Testis (tissue), 2 donors: ENCODE measurements at regions not wholly inside any gene's neighbourhood (a gene's known extent, or its start where the extent isn't known, plus 50 kb on each side); places are given as distances from the start of the nearest gene placed in this dataset.

ENCODE experiments used
- POLR2A ChIP-seq: fragments of 450-650 bp; IDR thresholded peaks from one replicate; pipeline ENCODE4 v1.6.1; 2017; ENCODE audit warnings: antibody characterized with exemption, mild to moderate bottlenecking, moderate library complexity
- TF ChIP-seq, protein P1 (sequence below), 3 experiments: fragments of 450-650 bp in 2 of 3; fragments of 200-600 bp in 1 of 3; sonication (generic) in 1 of 3; IDR thresholded peaks; one replicate each; pipeline ENCODE4 v1.5.1; 2016 to 2019; ENCODE audit warnings: antibody characterized with exemption in 3 of 3, mild to moderate bottlenecking in 2 of 3, moderate library complexity in 1 of 3

DNA sequence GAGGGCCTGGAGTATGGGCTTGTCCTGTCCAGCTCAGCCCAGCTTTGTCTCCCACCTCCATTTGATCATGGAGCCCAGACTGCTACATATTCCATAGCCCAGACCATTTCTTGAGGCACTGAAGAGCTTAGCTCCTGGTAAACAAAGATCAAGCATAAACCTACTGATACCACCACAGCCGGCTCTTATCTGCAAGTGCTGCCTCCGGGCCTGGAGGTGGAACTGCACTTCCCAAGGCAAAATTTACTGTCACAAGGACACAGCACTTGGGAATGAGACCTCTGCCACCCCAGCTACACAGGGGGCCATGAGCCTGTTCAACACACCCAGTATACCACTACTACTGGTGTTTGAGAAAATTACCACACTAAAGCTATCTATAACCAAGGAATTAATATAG lies 53.7 kb upstream of the PLSCR5 start:
- TF ChIP-seq, protein P1, sequence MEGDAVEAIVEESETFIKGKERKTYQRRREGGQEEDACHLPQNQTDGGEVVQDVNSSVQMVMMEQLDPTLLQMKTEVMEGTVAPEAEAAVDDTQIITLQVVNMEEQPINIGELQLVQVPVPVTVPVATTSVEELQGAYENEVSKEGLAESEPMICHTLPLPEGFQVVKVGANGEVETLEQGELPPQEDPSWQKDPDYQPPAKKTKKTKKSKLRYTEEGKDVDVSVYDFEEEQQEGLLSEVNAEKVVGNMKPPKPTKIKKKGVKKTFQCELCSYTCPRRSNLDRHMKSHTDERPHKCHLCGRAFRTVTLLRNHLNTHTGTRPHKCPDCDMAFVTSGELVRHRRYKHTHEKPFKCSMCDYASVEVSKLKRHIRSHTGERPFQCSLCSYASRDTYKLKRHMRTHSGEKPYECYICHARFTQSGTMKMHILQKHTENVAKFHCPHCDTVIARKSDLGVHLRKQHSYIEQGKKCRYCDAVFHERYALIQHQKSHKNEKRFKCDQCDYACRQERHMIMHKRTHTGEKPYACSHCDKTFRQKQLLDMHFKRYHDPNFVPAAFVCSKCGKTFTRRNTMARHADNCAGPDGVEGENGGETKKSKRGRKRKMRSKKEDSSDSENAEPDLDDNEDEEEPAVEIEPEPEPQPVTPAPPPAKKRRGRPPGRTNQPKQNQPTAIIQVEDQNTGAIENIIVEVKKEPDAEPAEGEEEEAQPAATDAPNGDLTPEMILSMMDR (IDR thresholded peaks at IDR 0.05) = no peak
- no peak for TF ChIP-seq POLR2A
